Fibroblast of lung (primary cell): ENCODE measurements at regions not wholly inside any gene's neighbourhood (a gene's known extent, or its start where the extent isn't known, plus 50 kb on each side); places are given as distances from the start of the nearest gene placed in this dataset.

Experiments
- CTCF ChIP-seq, 2 donors: IDR thresholded peaks in 1 of 2; conservative IDR thresholded peaks in 1 of 2; 1 replicate in 1 of 2; 2 replicates in 1 of 2; pipeline ENCODE4 v1.5.1; 2011 to 2012; ENCODE audit warnings: low read length in 2 of 2, control low read depth in 1 of 2, inconsistent platforms in 1 of 2, low read depth in 1 of 2, mild to moderate bottlenecking in 1 of 2
- EZH2 ChIP-seq: IDR thresholded peaks from 2 replicates; pipeline ENCODE4 v1.5.1; 2012; ENCODE audit warnings: low read length, control low read depth, mild to moderate bottlenecking; ENCODE audit errors: missing control alignments

DNA sequence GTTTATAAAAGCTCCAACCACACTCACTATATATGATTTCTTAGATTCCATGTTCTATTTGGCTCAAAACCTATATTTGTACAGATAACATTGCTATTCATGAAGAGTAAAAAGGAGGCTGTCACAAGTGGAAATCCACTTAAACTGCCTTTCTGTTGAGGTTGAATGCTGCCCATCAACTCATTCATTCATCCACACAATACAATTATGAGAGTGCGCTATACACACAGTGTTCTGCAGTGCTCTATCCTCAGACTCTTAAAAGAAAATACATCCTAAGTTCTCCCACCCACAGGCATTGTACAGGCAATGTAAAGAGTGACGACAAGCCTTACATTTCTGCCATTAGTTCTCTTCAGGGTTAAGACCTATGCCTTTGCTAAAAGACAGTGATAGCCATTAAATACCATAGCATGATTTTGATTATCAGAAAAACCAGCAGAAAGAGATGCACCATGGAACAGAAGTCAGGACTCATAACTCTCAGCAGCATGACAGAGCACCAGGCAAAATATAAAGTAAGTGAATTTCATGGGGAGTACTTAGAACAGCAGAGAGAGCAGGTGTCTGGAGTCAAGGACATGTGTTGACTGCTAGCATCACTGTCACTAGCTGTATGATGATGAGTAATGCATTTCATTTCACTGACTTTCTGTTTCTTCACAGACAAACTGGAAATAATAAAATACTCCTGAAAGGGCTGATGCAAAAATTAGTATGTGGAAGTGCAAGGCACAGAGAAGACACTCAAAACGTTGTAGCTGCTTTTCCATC, 218.0 kb downstream of the RBM26 start:
- TF ChIP-seq EZH2 (no peak), CTCF (conservative IDR thresholded peaks at IDR 0.05 in 1 of 2, IDR thresholded peaks at IDR 0.05 in 1 of 2; ENCODE audit: low read depth in 1 of 2, low read length in 2 of 2) (no peak)
